Fibroblast of lung (primary cell): ENCODE measurements at regions not wholly inside any gene's neighbourhood (a gene's known extent, or its start where the extent isn't known, plus 50 kb on each side); places are given as distances from the start of the nearest gene placed in this dataset.

Experiments used
- DNase-seq, 2 donors: peaks; one replicate each; pipeline versions ENCODE4 v3.0.0 to v3.0.0-alpha.2; 2010; ENCODE audit warnings: low read depth in 2 of 2
- H2AFZ ChIP-seq: 2 replicates; pipeline ENCODE4 v1.5.1; 2012; ENCODE audit warnings: low read length, control low read depth, inconsistent platforms
- H3K27ac ChIP-seq: 2 replicates; pipeline ENCODE4 v1.5.1; 2011; ENCODE audit warnings: low read length, control low read depth; ENCODE audit not compliant: insufficient read depth
- H3K27me3 ChIP-seq: 2 replicates; pipeline ENCODE4 v1.5.1; 2011; ENCODE audit warnings: mild to moderate bottlenecking, low read length; ENCODE audit not compliant: control insufficient read depth, insufficient read depth
- H3K36me3 ChIP-seq: 2 replicates; pipeline ENCODE4 v1.5.1; 2011; ENCODE audit warnings: low read length; ENCODE audit not compliant: control insufficient read depth, insufficient read depth
- H3K4me1 ChIP-seq: 2 replicates; pipeline ENCODE4 v1.5.1; 2011; ENCODE audit warnings: low read length; ENCODE audit not compliant: control insufficient read depth, insufficient read depth; ENCODE audit errors: extremely low read depth
- H3K4me2 ChIP-seq: 2 replicates; pipeline ENCODE4 v1.5.1; 2011; ENCODE audit warnings: low read length, control low read depth; ENCODE audit not compliant: insufficient read depth; ENCODE audit errors: extremely low read depth
- H3K4me3 ChIP-seq, 4 experiments: fragments of 200-600 bp in 1 of 4; sonication (generic) in 1 of 4; replicated peaks in 1 of 4; 2 replicates each; pipeline ENCODE4 v1.5.1; 2011 to 2016; ENCODE audit warnings: low read length in 4 of 4, low read depth in 3 of 4, mild to moderate bottlenecking in 3 of 4, control low read depth in 2 of 4, inconsistent platforms in 1 of 4, mixed read lengths in 1 of 4; ENCODE audit not compliant: insufficient read depth in 1 of 4; ENCODE audit errors: control extremely low read depth in 1 of 4
- H3K79me2 ChIP-seq: 2 replicates; pipeline ENCODE4 v1.5.1; 2012; ENCODE audit warnings: mild to moderate bottlenecking, low read length, inconsistent platforms; ENCODE audit not compliant: control insufficient read depth, insufficient read depth
- H3K9ac ChIP-seq: 2 replicates; pipeline ENCODE4 v1.5.1; 2011; ENCODE audit warnings: mild to moderate bottlenecking, low read length, control low read depth; ENCODE audit not compliant: insufficient read depth
- H3K9me3 ChIP-seq: 2 replicates; pipeline ENCODE4 v1.5.1; 2012; ENCODE audit warnings: low read depth, low read length; ENCODE audit not compliant: control insufficient read depth, insufficient read depth
- H4K20me1 ChIP-seq: 2 replicates; pipeline ENCODE4 v1.5.1; 2011; ENCODE audit warnings: low read length; ENCODE audit not compliant: control insufficient read depth, insufficient read depth; ENCODE audit errors: extremely low read depth
- EZH2 ChIP-seq: IDR thresholded peaks from 2 replicates; pipeline ENCODE4 v1.5.1; 2012; ENCODE audit warnings: low read length, control low read depth, mild to moderate bottlenecking; ENCODE audit errors: missing control alignments
- TF ChIP-seq, protein P1 (sequence below), 2 donors: IDR thresholded peaks in 1 of 2; conservative IDR thresholded peaks in 1 of 2; 1 replicate in 1 of 2; 2 replicates in 1 of 2; pipeline ENCODE4 v1.5.1; 2011 to 2012; ENCODE audit warnings: low read length in 2 of 2, control low read depth in 1 of 2, inconsistent platforms in 1 of 2, low read depth in 1 of 2, mild to moderate bottlenecking in 1 of 2

GRCh38 chr6:47952640-47953039 lies 158.4 kb downstream of the PTCHD4 start:
- H3K9ac ChIP-seq: no peak overlapping the region
- H3K9me3 ChIP-seq: no peaks in the 10 kb centered on the region
- H4K20me1 ChIP-seq: no peaks in the 10 kb centered on the region
- no peak overlapping the region for H3K27ac ChIP-seq
- DNase-seq: no peak
- H2AFZ ChIP-seq: no peak overlapping the region
- H3K36me3 ChIP-seq: no peaks in the 10 kb centered on the region
- H3K79me2 ChIP-seq: no peaks in the 10 kb centered on the region
- no peak overlapping the region for H3K4me2 ChIP-seq
- no peaks in the 10 kb centered on the region for H3K27me3 ChIP-seq
- TF ChIP-seq, protein P1, sequence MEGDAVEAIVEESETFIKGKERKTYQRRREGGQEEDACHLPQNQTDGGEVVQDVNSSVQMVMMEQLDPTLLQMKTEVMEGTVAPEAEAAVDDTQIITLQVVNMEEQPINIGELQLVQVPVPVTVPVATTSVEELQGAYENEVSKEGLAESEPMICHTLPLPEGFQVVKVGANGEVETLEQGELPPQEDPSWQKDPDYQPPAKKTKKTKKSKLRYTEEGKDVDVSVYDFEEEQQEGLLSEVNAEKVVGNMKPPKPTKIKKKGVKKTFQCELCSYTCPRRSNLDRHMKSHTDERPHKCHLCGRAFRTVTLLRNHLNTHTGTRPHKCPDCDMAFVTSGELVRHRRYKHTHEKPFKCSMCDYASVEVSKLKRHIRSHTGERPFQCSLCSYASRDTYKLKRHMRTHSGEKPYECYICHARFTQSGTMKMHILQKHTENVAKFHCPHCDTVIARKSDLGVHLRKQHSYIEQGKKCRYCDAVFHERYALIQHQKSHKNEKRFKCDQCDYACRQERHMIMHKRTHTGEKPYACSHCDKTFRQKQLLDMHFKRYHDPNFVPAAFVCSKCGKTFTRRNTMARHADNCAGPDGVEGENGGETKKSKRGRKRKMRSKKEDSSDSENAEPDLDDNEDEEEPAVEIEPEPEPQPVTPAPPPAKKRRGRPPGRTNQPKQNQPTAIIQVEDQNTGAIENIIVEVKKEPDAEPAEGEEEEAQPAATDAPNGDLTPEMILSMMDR (conservative IDR thresholded peaks at IDR 0.05 in 1 of 2, IDR thresholded peaks at IDR 0.05 in 1 of 2; ENCODE audit: low read depth in 1 of 2, low read length in 2 of 2): no peak
- no peak for TF ChIP-seq EZH2
- no peaks in the 10 kb centered on the region for H3K4me1 ChIP-seq
- no peak overlapping the region for H3K4me3 ChIP-seq

DNA sequence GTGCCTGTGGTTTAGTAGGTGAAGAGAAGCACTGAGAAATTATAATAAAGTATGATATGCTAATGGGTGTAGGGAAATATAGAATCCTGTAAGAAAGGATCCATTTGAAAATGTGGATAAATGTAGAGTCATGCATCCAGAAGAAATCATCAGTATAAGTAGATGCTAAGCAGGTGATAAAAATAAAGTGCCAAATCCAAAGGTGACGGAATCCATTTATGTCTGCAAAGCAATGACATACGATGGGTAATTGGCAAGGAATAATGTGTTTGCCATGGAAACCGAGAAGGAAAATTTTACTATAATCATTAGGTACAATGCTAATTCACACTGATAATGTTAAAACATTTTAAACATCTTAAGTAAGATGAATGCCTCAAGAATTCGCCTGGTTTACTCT lies 163.0 kb downstream of the OPN5 start:
- no peaks in the 10 kb centered on the region for H3K79me2 ChIP-seq
- H3K27ac ChIP-seq: no peak overlapping the region
- H3K4me2 ChIP-seq: no peak overlapping the region
- no peaks in the 10 kb centered on the region for H4K20me1 ChIP-seq
- H3K9me3 ChIP-seq: no peaks in the 10 kb centered on the region
- H2AFZ ChIP-seq: no peak overlapping the region
- no peak overlapping the region for H3K9ac ChIP-seq
- DNase-seq: no peak
- H3K4me1 ChIP-seq: no peaks in the 10 kb centered on the region
- H3K27me3 ChIP-seq: no peaks in the 10 kb centered on the region
- TF ChIP-seq, protein P1 (conservative IDR thresholded peaks at IDR 0.05 in 1 of 2, IDR thresholded peaks at IDR 0.05 in 1 of 2; ENCODE audit: low read depth in 1 of 2, low read length in 2 of 2): no peak
- TF ChIP-seq EZH2: no peak
- H3K36me3 ChIP-seq: no peaks in the 10 kb centered on the region
- H3K4me3 ChIP-seq: no peak overlapping the region

DNA sequence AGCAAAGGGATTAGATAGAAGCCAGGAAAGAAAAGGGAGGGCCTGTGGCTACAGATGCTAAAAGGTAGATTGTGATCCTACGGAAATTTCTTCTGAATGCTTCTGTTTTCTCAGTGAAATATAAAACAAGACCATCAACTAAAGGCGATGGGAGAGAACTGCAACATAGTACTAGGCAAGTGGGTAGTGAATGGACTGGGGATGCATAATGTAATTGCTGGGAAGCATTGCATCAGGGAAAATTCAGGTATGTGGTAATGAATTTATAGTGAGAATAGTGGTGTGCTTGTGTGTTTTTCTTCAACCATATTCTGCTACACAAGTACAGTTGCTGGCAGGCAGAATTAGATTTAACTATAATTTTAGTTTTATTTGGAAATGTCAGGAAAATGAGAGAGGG lies 156.6 kb downstream of the OPN5 start:
- Histone ChIP-seq H3K9me3 (no peaks in the 10 kb centered on the region), H3K4me1 (no peaks in the 10 kb centered on the region), H3K79me2 (no peaks in the 10 kb centered on the region), H3K27me3 (no peaks in the 10 kb centered on the region), H3K4me3 (no peak overlapping the region), H3K4me2 (no peak overlapping the region), H2AFZ (no peak overlapping the region), H4K20me1 (no peaks in the 10 kb centered on the region), H3K27ac (no peak overlapping the region), H3K9ac (no peak overlapping the region), H3K36me3 (no peaks in the 10 kb centered on the region)
- no peak for DNase-seq
- no peak for TF ChIP-seq EZH2
